ENCODE measurements at regions not wholly inside any gene's neighbourhood (a gene's known extent, or its start where the extent isn't known, plus 50 kb on each side); places are given as distances from the start of the nearest gene placed in this dataset.

DNA sequence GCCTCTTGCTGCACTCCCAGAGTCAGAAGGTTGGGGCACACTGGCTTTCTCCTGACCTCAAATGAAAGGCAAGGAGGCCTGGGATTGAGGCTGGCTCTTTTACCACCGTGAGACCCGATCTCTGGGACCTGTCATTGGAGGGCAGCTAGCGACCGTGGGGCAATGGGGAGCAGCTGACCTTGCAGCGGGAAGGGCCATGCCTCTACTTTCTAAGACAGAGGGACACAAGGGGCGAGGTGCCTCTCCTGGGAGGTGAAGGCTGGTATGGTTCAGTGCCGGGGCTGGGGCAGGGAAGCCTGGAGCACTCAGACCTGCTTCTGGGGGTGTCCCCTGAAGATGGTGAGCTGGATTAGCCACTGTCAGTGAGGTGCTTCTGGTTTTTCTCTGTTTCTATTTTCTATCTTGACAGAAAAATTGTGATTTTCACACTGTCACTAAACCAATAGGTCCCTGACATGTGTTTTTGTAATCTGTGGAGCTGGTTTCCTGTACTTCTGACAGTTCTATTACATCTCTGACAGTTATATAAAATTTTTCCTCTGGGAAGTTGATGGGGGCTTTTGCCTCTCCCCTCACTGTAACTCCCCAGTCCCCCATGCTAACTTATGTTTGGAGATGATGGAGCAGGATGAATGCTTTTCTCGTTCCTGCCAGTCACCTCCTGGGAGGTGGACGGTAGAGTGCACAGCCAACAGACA is 340.8 kb downstream of the RPS24 start:
- DNase-seq: no peak

DNA sequence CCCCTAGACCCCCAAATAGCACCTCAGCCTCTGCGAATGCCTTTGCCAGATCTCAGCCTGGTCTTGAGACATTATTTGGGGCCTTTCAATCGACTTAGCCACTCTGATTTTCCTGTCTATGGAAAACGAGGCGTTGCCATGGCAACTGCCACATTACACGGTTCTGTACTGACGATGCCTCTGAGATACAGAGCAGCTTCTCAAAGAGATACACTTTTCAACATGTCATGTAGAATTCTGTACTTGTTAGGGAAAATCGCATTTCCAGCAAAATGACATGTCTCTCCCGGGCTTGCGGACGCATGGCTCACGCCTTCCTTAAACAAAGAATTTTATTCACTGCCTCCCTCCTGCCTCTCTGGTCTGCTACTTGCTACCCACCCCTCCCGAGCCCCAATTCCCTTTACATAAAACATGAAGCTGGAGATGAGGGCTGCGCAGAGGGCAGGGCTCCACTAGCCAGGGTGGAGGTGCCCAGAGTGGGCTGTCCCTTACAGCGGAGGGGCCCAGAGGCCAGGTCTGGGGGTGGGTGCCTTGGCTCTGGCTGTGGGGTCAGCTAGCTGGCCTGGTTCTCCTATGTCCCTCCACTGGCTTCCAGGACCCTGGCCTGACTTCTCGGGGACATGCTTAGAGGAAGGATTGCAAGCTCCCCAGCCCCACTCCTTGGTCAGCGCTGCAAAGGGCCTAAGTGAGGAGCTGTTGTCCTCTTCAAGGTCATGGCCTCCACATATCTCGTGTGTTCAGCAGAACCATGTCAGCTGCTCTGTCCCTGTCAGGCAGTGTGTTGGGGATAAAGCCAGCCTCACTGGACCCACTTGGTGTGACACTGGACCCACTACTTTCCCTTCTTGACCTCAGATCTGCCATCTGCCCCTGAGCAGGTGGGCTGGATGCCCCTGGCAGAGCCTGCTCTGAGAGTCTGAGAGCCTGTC is 342.5 kb downstream of the RPS24 start:
- DNase-seq: no peak

DNA sequence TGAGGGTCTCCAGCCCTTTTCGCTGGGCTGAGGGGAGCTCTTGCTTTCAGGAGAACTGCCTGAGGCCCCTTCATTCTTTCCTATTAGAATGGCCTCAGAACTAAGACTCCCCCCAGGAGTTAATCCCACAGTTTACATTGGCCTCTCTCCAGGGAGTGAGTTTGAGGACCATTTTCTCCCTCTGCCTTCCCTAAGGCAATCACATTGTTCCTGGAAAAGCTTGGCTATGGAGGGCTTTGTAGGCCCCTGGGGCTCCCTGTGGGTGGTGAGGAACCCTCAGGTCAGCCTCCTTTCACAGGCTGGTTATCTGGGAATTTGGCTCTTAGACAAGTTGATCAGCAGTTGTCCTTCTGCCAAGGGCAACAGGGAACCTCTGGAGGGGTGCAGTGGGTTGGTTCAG is 343.7 kb downstream of the RPS24 start:
- DNase-seq: no peak

DNA sequence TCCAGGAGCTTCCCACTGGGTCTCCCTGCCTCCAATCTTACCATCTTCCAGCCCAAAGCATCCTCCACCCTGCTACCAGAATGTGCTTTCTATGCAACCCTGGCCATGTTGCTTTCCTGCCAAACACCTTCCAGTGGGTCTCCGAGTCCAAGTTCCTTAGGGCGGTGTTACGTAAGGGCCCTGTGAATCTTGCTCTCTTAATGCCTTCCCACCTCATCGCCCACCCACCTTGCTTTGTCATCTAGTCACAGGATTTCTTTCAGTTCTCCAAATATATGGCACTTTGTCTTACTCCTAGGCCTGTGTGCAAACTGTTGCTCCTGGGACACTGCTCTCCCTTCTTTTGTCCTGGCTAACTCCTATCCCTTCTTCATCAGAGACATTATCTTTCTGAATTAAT is 344.5 kb downstream of the RPS24 start:
- no peak for DNase-seq

DNA sequence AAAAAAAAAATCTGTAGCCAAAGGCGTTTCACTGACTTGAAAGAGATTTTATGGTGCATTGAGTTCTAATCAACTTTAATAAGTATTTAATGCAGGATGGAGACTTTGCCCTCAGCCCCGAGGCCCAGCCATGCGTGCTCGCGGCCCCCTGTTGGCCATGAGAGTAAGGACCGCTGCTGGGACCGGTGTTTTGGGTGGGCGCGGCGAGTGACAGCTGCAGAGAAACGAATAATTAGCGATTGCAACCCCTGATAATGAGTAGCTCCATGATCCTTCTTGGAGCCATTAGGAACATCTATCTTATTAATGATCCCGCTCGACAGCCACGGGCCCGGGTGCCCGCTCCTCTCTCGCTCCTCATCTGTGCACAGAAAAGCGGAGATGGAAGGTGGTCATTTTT is 347.4 kb downstream of the RPS24 start:
- DNase-seq: peak in 1 of 5 experiments; percentile 11

DNA sequence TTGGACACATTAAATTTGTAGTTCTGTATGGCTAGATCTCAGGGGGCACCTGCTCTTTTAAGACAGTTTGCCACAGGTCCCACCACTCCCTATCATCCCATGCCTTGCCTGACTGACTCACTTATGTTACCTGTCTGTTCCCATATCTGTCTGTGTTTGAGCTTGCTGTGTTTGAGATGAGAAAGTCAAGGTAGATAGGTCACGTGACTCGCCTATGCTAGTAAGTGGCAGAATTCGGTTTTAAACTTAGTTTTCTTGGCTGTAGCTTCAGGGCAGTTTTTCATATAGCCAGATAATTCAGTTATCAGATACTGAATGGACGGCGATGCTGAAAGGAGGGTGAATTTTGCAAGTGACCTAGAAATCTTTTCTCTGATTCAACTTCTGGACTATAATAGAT is 348.4 kb downstream of the RPS24 start:
- DNase-seq: no peak

DNA sequence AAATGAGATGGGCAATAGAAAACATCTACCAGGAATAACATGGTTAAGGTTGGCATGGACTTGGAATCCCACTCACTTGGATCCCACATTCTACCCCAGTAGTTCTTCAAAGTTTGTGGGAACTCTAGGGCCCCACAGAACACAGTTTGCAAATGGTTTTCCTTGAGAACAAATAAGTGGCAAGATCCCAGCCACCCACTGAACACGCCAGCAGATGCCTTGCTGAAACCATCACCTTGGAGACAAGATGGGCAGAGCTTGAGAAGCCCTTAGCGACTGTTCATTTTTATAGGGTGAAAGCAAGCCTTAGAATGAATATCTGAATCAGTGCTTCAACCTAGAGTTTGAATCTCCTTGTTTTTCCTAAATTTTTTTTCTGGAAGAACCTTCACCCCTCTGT is 349.1 kb downstream of the RPS24 start:
- DNase-seq: no peak

DNA sequence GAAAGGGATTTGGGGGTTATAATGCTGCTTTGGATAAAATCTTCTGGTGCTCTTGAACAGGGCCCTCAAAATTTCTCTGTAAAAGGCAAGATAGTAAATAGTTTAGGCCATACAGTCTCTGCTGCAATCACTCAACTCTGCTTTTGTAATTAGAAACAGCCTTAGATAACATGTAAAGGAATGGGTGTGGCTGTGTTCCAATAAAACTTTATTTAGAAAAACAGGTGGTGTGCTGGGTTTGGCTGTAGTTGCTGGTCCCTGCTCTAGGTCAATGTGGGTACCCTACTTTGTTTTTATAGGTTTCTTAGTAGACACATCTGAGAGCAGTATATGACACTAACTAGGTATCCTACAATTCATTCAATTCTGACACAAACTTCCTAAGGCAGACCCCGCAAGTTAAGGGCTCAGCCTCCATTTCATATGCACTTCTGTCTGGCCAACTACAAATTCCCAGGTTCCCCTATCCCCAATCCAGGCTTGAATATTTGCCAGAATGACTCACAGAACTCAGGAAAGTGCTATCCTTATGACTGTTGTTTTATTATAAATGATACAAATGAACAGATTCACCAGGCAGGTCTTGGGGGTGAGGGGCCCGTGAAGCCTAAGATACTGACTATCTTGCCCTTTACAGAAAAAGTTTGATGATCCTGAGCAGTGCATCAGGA is 349.9 kb downstream of the RPS24 start:
- no peak for DNase-seq

DNA sequence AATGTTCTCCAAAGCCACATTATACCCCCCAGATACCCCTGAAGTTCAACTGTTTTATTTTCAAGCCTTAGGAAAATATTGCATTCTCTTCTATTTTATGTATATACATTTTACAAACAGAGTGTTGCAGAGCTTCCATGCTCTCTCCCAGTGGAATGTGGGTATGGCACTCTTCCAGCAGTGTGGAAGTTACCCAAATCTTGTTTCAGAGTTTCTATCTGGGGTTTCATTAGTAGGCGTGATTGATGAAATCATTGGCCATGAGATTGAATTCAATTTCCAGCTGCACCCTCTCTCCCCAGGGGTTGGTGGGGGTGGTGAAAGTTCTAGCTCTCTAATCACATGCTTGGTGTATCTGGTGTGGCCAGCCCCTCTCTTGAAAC is 350.4 kb downstream of the RPS24 start:
- no peak for DNase-seq

DNA sequence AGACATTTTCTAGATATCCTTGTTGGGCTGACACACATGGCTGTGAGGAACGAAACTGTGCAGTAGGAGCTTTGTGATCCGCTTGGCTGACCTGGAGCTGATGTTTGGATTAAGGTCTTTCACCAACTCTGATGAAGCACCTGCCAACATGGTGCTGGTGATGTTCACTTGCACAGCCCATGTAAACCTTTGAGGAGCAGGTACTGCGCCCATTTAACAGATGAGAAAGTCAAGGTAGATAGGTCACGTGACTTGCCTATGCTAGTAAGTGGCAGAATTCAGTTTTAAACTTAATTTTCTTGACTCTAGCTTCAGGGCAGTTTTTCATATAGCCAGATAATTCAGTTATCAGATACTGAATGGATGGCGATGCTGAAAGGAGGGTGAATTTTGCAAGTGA is 351.9 kb downstream of the RPS24 start:
- no peak for DNase-seq

DNA sequence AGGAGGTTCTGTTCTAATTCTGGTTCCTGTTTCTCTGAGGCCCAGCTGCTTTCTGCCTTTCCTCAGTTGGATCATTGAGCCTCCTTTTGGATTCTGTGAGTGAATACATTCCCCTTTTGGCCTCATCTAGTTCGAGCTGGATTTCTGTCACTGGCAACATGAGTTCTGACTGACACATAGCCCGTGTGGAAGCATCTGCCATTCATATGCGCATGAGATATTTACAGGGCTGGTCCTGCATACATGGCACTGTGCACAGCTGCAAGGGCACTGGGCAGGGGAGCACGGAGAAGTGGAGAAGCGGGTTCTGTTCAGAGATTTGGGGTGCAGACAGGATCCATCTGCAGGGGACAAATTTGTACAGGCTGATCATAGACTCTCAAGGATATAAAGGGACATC is 352.8 kb downstream of the RPS24 start:
- no peak for DNase-seq

DNA sequence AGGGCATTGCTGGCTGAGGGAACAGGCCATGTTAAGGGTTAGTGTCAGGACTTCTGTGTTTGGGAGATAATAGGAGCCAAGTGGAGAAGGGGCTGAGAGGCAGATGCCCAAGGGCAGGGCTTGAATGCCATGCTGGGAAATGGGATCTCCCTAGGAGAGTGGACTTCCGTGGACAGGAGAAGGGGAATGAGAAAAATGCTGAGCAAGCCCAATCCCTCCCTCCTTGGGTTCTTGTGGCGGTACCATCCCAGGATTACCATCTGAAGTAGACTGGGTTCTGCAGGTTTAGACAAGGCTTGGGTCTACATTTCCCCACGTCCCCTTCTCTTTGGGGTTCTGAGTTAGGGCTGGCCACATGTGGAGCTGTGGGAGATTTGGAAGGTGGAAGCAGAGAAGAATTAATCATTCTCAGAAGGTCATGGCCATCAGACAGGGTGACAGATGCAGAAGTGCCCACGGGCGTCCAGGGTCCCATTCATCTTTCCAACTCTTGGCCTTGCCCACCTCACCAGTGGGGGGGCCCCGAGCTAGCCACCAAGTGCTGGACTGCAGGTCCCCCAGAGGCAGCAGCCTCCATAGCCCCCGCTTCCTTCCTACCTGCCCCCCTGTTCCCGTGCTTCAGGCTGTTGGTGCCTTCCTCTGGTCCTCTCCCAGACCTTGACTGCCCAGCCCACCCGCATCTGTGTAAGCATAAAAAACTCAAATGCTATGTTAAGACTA is 354.8 kb downstream of the RPS24 start:
- no peak for DNase-seq

DNA sequence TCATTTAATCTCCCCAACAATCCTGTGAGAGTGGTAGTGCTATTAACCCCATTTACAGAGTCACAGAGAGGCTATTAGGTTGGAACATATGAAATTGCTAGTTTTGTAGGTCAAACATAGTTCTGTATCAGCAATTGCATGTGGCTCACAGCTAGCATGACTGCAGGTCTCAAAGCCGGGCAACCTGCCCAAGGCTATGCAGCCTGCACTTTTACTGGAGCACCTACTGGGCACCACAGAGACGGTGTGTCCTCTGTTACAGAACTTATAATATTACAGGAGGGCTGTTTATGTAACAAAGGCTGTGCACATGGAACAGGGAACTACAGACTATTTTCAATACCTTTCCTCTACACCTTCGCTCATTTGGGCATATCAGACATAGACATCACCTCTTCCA is 355.8 kb downstream of the RPS24 start:
- DNase-seq: no peak

DNA sequence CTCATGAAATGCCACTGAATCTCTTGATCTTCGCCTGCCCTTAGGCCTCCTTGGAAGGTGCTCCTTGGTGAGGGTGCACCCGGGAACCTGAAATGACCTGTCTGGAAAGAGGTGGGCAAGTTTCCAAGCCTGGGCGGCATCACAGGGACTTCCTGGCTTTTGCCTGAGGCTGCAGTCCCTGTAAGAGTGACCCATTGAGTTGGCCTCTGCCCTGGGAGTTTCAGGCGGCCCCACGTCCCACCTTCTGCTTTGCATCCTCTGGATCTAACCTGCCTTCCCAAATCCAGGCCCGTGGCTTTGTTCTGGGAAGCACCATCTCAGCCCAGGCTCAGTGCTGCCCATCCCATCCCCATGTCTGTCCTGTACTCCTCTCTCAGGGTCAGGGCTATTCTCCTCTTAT is 356.4 kb downstream of the RPS24 start:
- no peak for DNase-seq

DNA sequence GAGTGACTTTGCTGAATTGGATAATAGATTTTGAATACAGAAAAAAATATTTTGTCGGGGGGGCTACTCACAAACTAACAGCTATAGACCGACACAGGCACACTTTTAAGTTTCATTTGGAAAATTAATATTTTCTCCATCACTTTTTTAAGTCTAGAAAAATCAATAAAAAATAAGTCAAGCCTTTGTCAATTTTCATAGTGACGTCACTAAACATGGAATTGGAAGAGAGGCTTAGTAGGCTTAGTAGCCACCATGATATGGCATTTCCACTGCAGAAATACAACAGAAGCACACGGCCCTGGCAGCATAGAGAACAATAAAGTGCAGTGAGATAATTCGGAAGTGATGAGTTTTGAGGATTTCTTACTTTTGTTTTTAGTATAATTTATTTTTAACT is 357.2 kb downstream of the RPS24 start:
- no peak for DNase-seq

DNA sequence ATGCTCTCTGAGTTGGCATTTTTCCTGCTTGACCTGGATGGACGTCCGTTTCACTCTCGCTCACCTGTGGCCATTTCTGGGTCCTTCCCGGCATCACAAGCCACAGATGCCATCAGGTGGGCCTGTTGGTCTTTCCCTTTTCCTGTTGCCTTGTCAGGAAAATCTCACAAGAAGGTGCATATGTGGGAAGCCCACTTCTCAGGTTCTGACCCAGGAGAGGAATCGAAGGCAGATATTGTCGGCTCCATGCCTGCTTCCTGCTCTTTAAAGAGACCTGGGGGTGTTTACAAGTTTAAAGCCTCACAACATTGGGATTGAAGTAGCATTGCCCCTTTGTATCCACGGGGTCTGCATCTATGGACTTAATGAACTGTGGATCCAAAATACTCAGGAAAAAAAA is 357.9 kb downstream of the RPS24 start:
- no peak for DNase-seq

DNA sequence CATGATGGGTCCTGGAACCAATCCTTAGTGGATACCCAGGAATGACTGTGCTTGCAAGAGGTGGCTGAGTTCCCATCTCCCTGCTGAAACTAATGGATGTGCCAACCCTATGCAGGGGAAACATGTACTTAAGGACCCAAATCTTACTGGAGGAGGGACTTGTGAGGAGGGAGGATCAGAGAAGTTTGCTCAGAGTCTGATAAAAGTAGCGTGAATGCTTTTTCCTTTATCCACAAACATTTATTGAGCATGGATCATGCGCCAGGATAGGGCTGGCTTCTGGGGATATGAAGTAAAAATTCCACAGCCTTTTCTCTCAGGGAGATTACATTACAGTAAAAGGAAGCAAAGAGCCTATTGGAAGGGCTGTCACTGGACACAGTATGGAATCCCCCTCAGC is 358.5 kb downstream of the RPS24 start:
- no peak for DNase-seq

DNA sequence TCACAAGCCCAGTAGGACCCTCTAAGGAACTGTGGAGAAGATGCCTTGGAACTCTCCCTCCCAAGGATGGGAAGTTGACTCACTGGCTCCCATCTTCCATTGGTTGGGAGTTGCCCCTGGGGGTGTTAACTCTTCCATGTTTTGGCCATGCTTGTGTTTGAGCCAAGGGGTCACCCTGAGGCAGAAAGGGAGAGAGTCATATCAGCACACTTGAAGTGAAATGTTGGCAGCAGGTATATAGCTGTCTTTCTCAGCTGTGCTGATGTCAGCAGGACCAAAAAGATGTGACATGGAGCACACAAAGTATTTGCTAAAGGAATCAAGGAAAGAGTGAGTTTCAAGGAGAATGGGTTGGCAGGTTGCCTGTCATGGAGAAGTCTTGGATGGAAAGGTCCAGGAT is 359.4 kb downstream of the RPS24 start:
- DNase-seq: no peak

DNA sequence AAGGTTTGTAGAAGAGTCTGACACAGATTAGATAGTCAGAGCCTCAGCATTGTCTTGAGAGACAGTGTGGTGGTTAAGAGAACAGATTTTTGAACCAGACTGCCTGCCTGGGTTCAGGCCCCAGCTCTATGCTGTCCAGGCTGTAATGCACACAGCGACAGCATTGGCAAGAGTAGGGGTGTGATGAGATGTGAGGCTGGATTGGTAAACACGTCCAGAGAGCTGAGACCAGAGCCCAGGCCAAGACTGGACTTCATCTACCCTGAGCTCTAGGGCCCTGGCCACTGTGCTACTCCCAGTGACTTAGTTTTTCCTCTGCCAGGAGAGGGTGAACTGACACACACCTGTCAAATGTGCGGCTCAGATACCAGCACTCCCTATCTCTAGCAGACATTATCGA is 360.4 kb downstream of the RPS24 start:
- no peak for DNase-seq

DNA sequence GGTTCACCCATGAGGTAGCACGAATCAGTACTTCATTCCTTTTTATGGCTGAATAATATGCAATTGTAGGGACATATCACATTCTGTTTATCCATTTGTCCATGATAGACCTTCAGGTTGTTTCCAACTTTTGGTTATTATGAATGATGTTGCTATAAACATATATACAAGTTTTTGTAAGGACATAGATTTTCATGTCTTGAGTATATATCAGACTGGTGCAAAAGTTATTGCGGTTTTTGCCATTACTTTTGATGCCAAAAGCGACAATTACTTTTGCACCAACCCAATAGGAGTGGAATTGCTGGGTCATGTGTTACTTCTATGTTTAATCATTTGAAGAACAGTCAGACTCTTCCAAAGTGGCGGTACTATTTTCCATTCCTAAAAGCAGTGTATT is 361.5 kb downstream of the RPS24 start:
- no peak for DNase-seq

DNA sequence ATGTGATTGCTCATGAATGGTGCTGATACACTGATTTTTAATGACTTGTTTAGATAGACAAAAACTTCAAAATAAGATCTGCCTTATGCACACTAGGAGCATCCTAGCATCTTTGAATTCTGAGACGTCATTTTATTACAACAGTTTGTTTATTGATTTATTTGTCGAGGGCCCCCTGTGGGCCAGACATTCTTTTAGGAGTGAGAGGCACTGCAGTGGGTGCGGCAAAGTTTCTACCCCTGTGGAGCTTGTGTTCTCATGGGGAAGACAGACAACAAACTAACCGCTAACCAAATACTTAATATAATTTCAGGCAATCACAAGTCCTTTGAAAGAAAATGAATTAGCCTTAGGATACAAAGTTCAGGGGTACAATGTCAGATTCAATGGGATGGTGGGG is 363.1 kb downstream of the RPS24 start:
- no peak for DNase-seq

DNA sequence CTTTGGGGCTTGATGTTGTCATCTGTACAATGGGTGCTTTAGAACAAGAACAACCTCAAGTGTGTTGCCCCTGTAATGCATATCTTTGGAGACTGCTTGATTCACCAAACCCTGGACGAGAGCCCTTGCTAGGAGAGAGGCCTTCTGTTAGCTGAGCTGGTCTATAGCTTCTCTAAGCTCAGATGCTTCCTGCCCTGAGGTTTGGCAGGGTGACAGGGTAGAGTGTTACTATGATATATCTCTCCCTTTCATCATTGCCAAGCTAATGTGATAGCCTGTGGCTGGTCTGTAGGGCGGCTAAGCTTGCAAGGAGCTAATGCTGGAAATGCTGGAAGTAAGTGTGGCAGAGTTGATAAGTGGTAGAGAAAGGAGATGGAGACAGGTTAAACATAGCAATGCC is 364.1 kb downstream of the RPS24 start:
- no peak for DNase-seq

DNA sequence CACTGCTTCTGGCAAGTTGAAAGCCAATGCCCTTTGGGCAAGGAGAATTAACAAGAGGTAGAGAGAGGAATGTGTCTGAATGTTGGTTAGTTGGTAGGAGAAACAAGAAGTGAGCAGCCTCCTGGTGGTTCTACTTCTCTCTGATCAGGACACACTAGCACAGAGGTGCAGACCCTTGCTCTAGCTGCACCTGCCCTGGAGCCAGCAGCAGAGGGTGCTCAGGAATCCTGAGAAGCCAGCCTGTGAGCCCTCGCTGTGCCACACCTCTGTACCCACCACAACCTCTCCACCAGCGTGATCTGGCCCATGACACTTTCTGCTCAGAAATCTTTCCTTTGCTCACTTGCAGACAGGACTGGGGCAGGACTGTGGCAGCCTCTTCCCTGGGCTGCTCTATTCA is 364.7 kb downstream of the RPS24 start:
- no peak for DNase-seq
